Lower leg skin (tissue), 4 donors: ENCODE measurements at regions not wholly inside any gene's neighbourhood (a gene's known extent, or its start where the extent isn't known, plus 50 kb on each side); places are given as distances from the start of the nearest gene placed in this dataset.

Source experiments
- DNase-seq, 2 donors: peaks; one replicate each; pipeline ENCODE4 v3.0.0-alpha.2; 2019; ENCODE audit warnings: low spot score in 2 of 2
- H3K4me3 ChIP-seq: fragments of 200-600 bp; sonication (generic); 2 replicates; pipeline ENCODE4 v1.5.1; 2017; ENCODE audit warnings: mild to moderate bottlenecking, low read depth; ENCODE audit not compliant: poor library complexity, severe bottlenecking
- POLR2A ChIP-seq, 2 donors: fragments of 450-650 bp; IDR thresholded peaks; one replicate each; pipeline ENCODE4 v1.6.1; 2016 to 2017; ENCODE audit warnings: antibody characterized with exemption in 2 of 2, mild to moderate bottlenecking in 1 of 2, moderate library complexity in 1 of 2
- WGBS, 2 donors: methylation state at CpG; one replicate each; pipeline ENCODE4 v1.1.5; 2018; 5-methylcytosine and 5-hydroxymethylcytosine counted together
- intact Hi-C: fragments of 100-400 bp; cut with DNase I; formaldehyde crosslinking; loops from one replicate; pipeline ENCODE4 v1.15.0; 2023; ENCODE audit warnings: low total_unique reads
- TF ChIP-seq, protein P1 (sequence below), 3 donors: fragments of 450-650 bp; IDR thresholded peaks; one replicate each; pipeline ENCODE4 v1.5.1; 2016; ENCODE audit warnings: antibody characterized with exemption in 3 of 3, mild to moderate bottlenecking in 3 of 3, moderate library complexity in 2 of 3

DNA sequence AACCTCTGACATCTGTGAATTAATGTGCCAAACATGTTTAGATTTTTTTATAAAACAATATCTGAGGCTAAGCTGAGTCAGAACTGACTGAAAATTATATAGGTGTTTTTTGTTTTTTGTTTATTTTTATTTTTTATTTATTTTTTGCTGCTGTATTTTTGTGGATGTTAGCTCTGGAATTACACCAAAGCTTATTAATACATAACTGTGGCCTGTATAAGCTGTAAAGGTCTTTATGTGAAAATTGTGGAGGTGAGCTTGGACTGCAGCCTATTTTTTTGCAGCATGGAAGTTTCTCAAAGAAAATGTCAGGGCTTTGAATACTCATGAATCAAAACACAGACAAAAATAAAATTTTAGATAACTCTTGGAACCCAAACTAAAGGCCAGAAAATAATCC, 199.8 kb downstream of the CHRM3 start:
- no peak overlapping the region for H3K4me3 ChIP-seq
- intact Hi-C loops: no loop called here
- no peak for TF ChIP-seq POLR2A (IDR thresholded peaks at IDR 0.05)
- TF ChIP-seq, protein P1, sequence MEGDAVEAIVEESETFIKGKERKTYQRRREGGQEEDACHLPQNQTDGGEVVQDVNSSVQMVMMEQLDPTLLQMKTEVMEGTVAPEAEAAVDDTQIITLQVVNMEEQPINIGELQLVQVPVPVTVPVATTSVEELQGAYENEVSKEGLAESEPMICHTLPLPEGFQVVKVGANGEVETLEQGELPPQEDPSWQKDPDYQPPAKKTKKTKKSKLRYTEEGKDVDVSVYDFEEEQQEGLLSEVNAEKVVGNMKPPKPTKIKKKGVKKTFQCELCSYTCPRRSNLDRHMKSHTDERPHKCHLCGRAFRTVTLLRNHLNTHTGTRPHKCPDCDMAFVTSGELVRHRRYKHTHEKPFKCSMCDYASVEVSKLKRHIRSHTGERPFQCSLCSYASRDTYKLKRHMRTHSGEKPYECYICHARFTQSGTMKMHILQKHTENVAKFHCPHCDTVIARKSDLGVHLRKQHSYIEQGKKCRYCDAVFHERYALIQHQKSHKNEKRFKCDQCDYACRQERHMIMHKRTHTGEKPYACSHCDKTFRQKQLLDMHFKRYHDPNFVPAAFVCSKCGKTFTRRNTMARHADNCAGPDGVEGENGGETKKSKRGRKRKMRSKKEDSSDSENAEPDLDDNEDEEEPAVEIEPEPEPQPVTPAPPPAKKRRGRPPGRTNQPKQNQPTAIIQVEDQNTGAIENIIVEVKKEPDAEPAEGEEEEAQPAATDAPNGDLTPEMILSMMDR (IDR thresholded peaks at IDR 0.05): no peak
- no peak for DNase-seq

DNA sequence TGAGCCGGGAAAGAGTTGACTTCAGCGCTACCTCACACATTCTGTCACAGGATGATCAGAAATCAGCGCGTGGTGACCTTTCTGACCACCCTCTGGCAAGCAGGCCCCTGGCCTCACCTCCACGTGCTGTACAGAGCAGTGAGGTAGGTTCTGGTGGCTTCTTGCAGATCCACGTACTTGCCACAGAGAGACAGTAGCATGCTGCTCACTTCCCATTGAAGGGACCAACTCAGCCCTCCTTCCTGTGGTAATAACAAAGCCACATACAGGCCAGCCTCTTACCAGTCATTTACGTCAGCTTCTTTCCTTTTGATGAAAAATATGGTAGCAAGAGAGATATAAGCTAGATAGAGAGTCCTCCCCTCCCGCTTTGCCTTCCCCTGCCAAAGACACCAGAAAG, 200.7 kb downstream of the CHRM3 start:
- no peak for TF ChIP-seq POLR2A (IDR thresholded peaks at IDR 0.05)
- TF ChIP-seq, protein P1 (IDR thresholded peaks at IDR 0.05): no peak
- no peak overlapping the region for H3K4me3 ChIP-seq

DNA sequence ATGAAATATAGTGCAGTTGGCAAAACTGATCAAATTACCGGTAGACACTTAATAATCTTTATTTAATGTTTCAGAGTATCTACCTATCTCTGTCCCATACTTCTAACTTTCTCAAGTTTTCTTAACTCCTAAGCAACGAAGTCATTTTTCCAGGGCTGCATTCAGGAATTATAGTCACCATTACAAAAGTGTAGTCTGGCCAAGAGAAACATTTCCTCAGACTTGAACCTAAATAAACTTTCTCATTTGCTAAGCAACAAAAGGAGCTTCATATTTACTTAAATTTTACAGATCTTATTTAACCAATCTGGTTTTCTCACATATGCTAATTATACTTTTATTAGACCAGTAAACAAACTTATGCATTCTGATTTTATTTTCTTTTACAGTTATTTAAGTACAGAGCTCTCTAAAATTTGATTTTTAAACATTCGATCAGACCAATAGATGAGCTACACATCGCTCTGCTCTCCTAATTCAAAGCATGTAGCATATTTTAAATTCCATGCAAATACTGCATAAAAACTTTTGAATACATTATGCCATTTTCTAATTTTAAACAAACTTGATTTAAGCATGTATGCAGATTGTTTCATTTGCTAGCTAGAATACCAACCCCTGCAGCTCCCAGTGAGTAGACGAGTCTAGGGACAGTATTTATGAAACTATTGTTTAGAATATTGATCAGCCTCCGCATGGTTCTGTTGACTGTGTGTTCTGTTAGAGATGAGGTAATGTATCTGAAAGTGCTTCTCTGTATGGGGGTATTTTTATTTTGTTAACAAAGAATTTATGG, 201.4 kb downstream of the CHRM3 start:
- intact Hi-C loops: no loop called here
- no peak for TF ChIP-seq POLR2A (IDR thresholded peaks at IDR 0.05)
- TF ChIP-seq, protein P1 (IDR thresholded peaks at IDR 0.05): no peak
- WGBS, 2 donors: 74 to 84% methylated on average over 6 of the region's 6 CpGs

More for the DNA sequence above, 200.7 kb downstream of the CHRM3 start:
- 74 to 75% methylated on average over 8 of the region's 8 CpGs for WGBS, 2 donors
- intact Hi-C loops: no loop called here
- DNase-seq: no peak

DNA sequence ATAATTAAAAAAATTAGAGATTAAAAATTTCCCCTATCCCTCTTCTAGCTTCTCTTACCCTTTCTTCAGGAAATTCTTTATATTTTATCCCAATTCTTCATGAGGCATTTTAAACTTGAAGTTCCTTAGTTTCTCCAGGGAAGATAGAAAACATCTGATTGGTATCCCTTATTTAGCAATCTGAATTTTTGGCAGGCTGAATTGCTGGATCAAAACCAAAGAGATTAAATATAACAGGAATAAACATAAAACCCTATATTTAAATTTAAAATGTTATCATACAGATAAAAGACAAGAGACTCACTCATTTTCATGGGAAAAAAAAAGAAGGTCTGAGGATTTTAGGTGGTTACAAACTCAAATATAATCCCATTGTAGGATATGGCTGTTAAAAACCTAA, 204.2 kb downstream of the CHRM3 start:
- no peak for DNase-seq
- TF ChIP-seq, protein P1 (IDR thresholded peaks at IDR 0.05): no peak
- no peak for TF ChIP-seq POLR2A (IDR thresholded peaks at IDR 0.05)
- intact Hi-C loops: no loop called here
- H3K4me3 ChIP-seq: no peak overlapping the region

More for the DNA sequence above, 201.4 kb downstream of the CHRM3 start:
- no peak overlapping the region for H3K4me3 ChIP-seq
- DNase-seq: no peak

DNA sequence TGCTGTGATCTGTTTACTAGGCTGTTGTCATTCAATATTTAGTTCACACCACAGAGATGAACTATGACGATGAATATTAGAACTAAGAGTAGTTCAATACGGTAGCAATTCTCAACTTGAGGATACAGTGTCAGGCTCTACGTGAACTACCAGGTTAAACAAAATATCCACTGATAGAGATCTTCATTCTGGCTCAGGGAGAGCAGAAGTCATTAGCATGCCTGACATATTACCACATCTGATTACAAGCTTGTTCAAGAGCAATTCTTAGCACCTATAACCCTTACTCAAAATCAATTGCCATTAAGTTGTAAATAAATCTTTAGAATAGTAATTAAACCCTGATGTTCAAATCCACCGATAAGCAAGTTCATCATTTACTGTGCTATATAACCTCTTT, 207.2 kb downstream of the CHRM3 start:
- TF ChIP-seq POLR2A (IDR thresholded peaks at IDR 0.05): no peak
- TF ChIP-seq, protein P1 (IDR thresholded peaks at IDR 0.05): no peak
- DNase-seq: no peak
- no peak overlapping the region for H3K4me3 ChIP-seq
- intact Hi-C loops: no loop called here
- WGBS, 2 donors: 66 to 67% methylated on average over 4 of the region's 4 CpGs

DNA sequence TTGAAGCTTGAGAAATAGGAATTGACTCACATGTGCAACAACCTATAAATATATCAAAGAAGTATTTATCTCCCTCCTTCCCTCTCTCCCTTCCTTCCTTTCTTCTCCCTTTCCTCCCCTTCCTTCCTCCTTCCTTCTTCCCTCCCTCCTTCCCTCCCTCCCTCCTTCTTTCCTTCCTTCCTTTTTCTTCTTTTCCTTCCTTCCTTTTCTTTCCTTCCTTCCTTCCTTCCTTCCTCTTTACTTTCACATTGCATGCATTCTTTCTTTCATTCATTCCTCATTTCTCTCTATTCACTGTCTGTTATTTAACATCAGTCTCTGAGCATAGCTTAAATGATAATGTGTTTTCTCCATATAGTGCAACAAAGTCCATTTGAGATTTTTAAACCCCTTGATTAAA, 214.2 kb downstream of the CHRM3 start:
- DNase-seq: no peak
- H3K4me3 ChIP-seq: no peak overlapping the region
- TF ChIP-seq, protein P1 (IDR thresholded peaks at IDR 0.05): no peak
- TF ChIP-seq POLR2A (IDR thresholded peaks at IDR 0.05): no peak
- intact Hi-C loops: no loop called here
